IMR-90 (cell line): ENCODE measurements at regions not wholly inside any gene's neighbourhood (a gene's known extent, or its start where the extent isn't known, plus 50 kb on each side); places are given as distances from the start of the nearest gene placed in this dataset.

Experiments used
- ATAC-seq: fragments of 200-7000 bp; cut with Tn5 transposase; 2 replicates; pipeline ENCODE4 v1.9.1; 2020; ENCODE audit warnings: low read depth, mild to moderate bottlenecking, moderate library complexity
- BruUV-seq: library from RNA; stranded (reverse); fragments of 400-500 nt; replicated peaks from 2 replicates; lab custom pipeline; 2021; lab: Mats Ljungman, UMichigan
- CTCF ChIA-PET: fragments of 300-600 bp; formaldehyde crosslinking; extraction: SDS; loops from one replicate; lab custom pipeline; 2021; ENCODE audit warnings: antibody characterized with exemption; lab: Yijun Ruan, JAX
- POLR2A ChIA-PET: fragments of 300-600 bp; sonication (Branson Sonifier 250); formaldehyde crosslinking; loops from one replicate; lab custom pipeline; 2022; ENCODE audit warnings: antibody characterized with exemption; ENCODE audit not compliant: unreplicated experiment; lab: Charles Lee
- DNase-seq: peaks from one replicate; pipeline ENCODE4 v3.0.0; 2013
- H2AFZ ChIP-seq: replicated peaks from 2 replicates; pipeline ENCODE3; 2013; ENCODE audit warnings: low read length, mild to moderate bottlenecking; ENCODE audit not compliant: poor library complexity
- H2AK5ac ChIP-seq: 2 replicates; pipeline ENCODE4 v1.6.1; 2013; ENCODE audit warnings: low read depth, low read length, inconsistent platforms
- H2AK9ac ChIP-seq: replicated peaks from 2 replicates; pipeline ENCODE3; 2013; ENCODE audit warnings: mild to moderate bottlenecking, low read depth, low read length, moderate library complexity; ENCODE audit not compliant: poor library complexity
- H2BK120ac ChIP-seq: 2 replicates; pipeline ENCODE4 v1.6.1; 2013; ENCODE audit warnings: low read depth, low read length, inconsistent platforms
- H2BK15ac ChIP-seq: 3 replicates; pipeline ENCODE4 v1.6.1; 2013; ENCODE audit warnings: low read depth, low read length, inconsistent platforms
- H2BK20ac ChIP-seq: 2 replicates; pipeline ENCODE4 v1.6.1; 2013; ENCODE audit warnings: low read depth, mild to moderate bottlenecking, inconsistent platforms, low read length, moderate library complexity
- H2BK5ac ChIP-seq: 2 replicates; pipeline ENCODE4 v1.6.1; 2013; ENCODE audit warnings: mild to moderate bottlenecking, low read depth, low read length, inconsistent platforms; ENCODE audit not compliant: poor library complexity, severe bottlenecking
- H3K14ac ChIP-seq: replicated peaks from 2 replicates; pipeline ENCODE4 v1.6.1; 2013; ENCODE audit warnings: low read depth, low read length, inconsistent platforms
- H3K18ac ChIP-seq: 2 replicates; pipeline ENCODE4 v1.6.1; 2013; ENCODE audit warnings: low read depth, low read length, control low read depth
- H3K23ac ChIP-seq: 2 replicates; pipeline ENCODE4 v1.6.1; 2013; ENCODE audit warnings: low read depth, low read length, inconsistent platforms
- H3K27ac ChIP-seq: 2 replicates; pipeline ENCODE4 v1.5.1; 2013; ENCODE audit warnings: mild to moderate bottlenecking, control low read depth, low read length; ENCODE audit not compliant: insufficient read depth
- H3K27me3 ChIP-seq: 2 replicates; pipeline ENCODE4 v1.6.1; 2013; ENCODE audit warnings: low read length; ENCODE audit not compliant: control insufficient read depth, insufficient read depth
- H3K36me3 ChIP-seq: 2 replicates; pipeline ENCODE4 v1.6.1; 2013; ENCODE audit warnings: low read length, mixed read lengths; ENCODE audit not compliant: control insufficient read depth, insufficient read depth
- H3K4ac ChIP-seq: 2 replicates; pipeline ENCODE4 v1.6.1; 2013; ENCODE audit warnings: low read depth, low read length, inconsistent platforms
- H3K4me1 ChIP-seq: 2 replicates; pipeline ENCODE4 v1.6.1; 2013; ENCODE audit warnings: low read length, mixed read lengths; ENCODE audit not compliant: control insufficient read depth, insufficient read depth
- H3K4me2 ChIP-seq: 2 replicates; pipeline ENCODE4 v1.6.1; 2013; ENCODE audit warnings: low read depth, mild to moderate bottlenecking, control low read depth, low read length, moderate library complexity
- H3K4me3 ChIP-seq: 2 replicates; pipeline ENCODE4 v1.5.1; 2013; ENCODE audit warnings: low read depth, mild to moderate bottlenecking, control low read depth, low read length, moderate library complexity; ENCODE audit not compliant: insufficient read depth
- H3K56ac ChIP-seq: 2 replicates; pipeline ENCODE4 v1.6.1; 2013; ENCODE audit warnings: low read length, inconsistent platforms; ENCODE audit not compliant: insufficient read depth; ENCODE audit errors: extremely low read depth
- H3K79me1 ChIP-seq, 2 experiments: 2 replicates each; pipeline ENCODE4 v1.6.1; 2013; ENCODE audit warnings: low read length in 2 of 2, inconsistent platforms in 1 of 2, low read depth in 1 of 2
- H3K9ac ChIP-seq: 2 replicates; pipeline ENCODE4 v1.6.1; 2013; ENCODE audit warnings: low read depth, low read length, control low read depth
- H3K9me1 ChIP-seq: 2 replicates; pipeline ENCODE4 v1.6.1; 2013; ENCODE audit warnings: low read length, inconsistent platforms; ENCODE audit not compliant: insufficient read depth
- H3K9me3 ChIP-seq: 2 replicates; pipeline ENCODE4 v1.6.1; 2013; ENCODE audit warnings: low read length; ENCODE audit not compliant: control insufficient read depth, insufficient read depth
- H4K20me1 ChIP-seq: 2 replicates; pipeline ENCODE4 v1.6.1; 2013; ENCODE audit warnings: low read length, inconsistent platforms; ENCODE audit not compliant: insufficient read depth
- H4K5ac ChIP-seq: 2 replicates; pipeline ENCODE4 v1.6.1; 2013; ENCODE audit warnings: mild to moderate bottlenecking, low read depth, low read length, control low read depth
- H4K8ac ChIP-seq, 2 experiments: 2 replicates each; pipeline ENCODE4 v1.6.1; 2013; ENCODE audit warnings: low read depth in 2 of 2, low read length in 2 of 2, control low read depth in 1 of 2, inconsistent platforms in 1 of 2
- H4K91ac ChIP-seq: 2 replicates; pipeline ENCODE4 v1.6.1; 2013; ENCODE audit warnings: low read depth, low read length, inconsistent platforms; ENCODE audit not compliant: insufficient read depth
- CEBPB ChIP-seq: IDR thresholded peaks from 2 replicates; pipeline ENCODE4 v1.6.1; 2012; ENCODE audit warnings: low read depth, low read length, improper control_type of control experiment
- FOS ChIP-seq: fragments of 150-350 bp; IDR thresholded peaks from 2 replicates; pipeline ENCODE4 v1.6.1; 2016; ENCODE audit warnings: low read depth, low read length
- MXI1 ChIP-seq: IDR thresholded peaks from 2 replicates; pipeline ENCODE4 v1.6.1; 2012; ENCODE audit warnings: low read depth, mild to moderate bottlenecking, low read length, moderate library complexity, borderline replicate concordance
- WGBS, 2 experiments: methylation state at CpG; one replicate each; pipeline versions ENCODE4 v1.1.5 to v1.1.7; 2013; ENCODE audit warnings: missing lambda C conversion rate in 2 of 2; ENCODE audit not compliant: insufficient read length in 1 of 2; ENCODE audit errors: extremely low coverage in 2 of 2; 5-methylcytosine and 5-hydroxymethylcytosine counted together
- dilution Hi-C: fragments of 300-500 bp; cut with HindIII; formaldehyde crosslinking; loops from one replicate; pipeline ENCODE4 v1.14.3; 2018; ENCODE audit warnings: low sequenced_read_pairs; ENCODE audit not compliant: unreplicated experiment
- in situ Hi-C: fragments of 300-500 bp; cut with MboI; formaldehyde crosslinking; loops from 3 replicates; pipeline ENCODE4 v1.14.3; 2019; ENCODE audit warnings: low sequenced_read_pairs, inconsistent platforms, mixed read lengths
- intact Hi-C: fragments of 100-400 bp; cut with micrococcal nuclease; formaldehyde crosslinking; loops from 2 replicates; pipeline ENCODE4 v1.10.0; 2022

DNA sequence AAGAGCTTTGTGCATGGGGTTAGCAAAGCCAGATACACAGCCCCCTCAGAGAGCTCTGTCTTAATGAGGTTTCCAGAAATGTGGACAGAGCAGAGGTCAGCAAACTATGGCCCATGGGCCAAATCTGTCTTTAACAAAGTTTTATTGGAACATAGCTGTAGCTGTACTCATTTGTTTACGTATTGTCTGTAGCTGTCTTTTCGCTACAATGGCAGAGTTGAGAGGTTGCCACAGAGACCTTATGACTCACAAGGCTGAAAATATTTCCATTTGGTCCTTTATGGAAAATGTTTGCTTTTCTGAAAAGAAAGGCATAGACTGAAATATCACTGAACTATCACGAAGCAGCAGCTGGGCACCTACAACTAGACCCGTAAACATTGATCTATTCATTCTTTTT lies 841.8 kb downstream of the SLC4A3 start:
- Histone ChIP-seq H3K36me3 (no peaks in the 10 kb centered on the region), H2AFZ (no peak overlapping the region), H3K79me1 (no peaks in the 10 kb centered on the region), H3K4me2 (peak overlapping the region; percentile 63; the same call in 1 of the 2 replicates), H3K56ac (no peak overlapping the region), H4K91ac (peak overlapping the region; percentile 65; the same call in 1 of the 2 replicates), H2AK5ac (no peak overlapping the region), H3K9me1 (peaks cover 3% of the 10 kb centered on the region; the same call in 1 of the 2 replicates), H4K8ac (peak overlapping the region; percentile 5 to 29; a peak in 2 of 4 replicates), H3K27ac (no peak overlapping the region), H2BK120ac (peak overlapping the region; percentile 39), H3K23ac (no peak overlapping the region), H4K20me1 (no peaks in the 10 kb centered on the region), H3K4me1 (peaks cover 6% of the 10 kb centered on the region), H3K27me3 (no peaks in the 10 kb centered on the region), H3K9ac (no peak overlapping the region), H2BK5ac (peak overlapping the region; percentile 45), H3K9me3 (no peaks in the 10 kb centered on the region), H2AK9ac (no peak overlapping the region), H2BK15ac (no peak overlapping the region), H3K4me3 (no peak overlapping the region), H4K5ac (peak overlapping the region; percentile 38; the same call in 1 of the 2 replicates), H3K18ac (peak overlapping the region; percentile 51; the same call in 1 of the 2 replicates), H3K4ac (no peak overlapping the region; the same call in 1 of the 2 replicates), H2BK20ac (no peak overlapping the region), H3K14ac (no peak overlapping the region)
- ATAC-seq (peak; percentile 94), DNase-seq (peak; percentile 80)
- CTCF ChIA-PET = interaction anchor here (1.3 kb wide), 1 partner anchor 9 kb away, joined by 6 read pairs; no protein-coding TSS in a partner anchor
- in situ Hi-C loops (no loop called here), intact Hi-C loops (loop anchor here (10.0 kb wide), 1 partner anchor 734 kb away; no protein-coding TSS in a partner anchor), dilution Hi-C loops (no loop called here)
- BruUV-seq = no TSS peak
- POLR2A ChIA-PET = no interaction called here
- WGBS, 2 experiments = no CpG with 5 or more reads among the region's 4 CpGs
- peak; percentile 72; the same call in 1 of the 2 replicates for TF ChIP-seq FOS
- no peak for TF ChIP-seq MXI1
- peak; percentile 85 for TF ChIP-seq CEBPB
